Ishikawa (cell line): ENCODE measurements at regions not wholly inside any gene's neighbourhood (a gene's known extent, or its start where the extent isn't known, plus 50 kb on each side); places are given as distances from the start of the nearest gene placed in this dataset.

Source experiments
- CREB1 ChIP-seq: IDR thresholded peaks from 2 replicates; pipeline ENCODE4 v1.6.1; 2012; ENCODE audit warnings: low read depth
- EGR1 ChIP-seq: IDR thresholded peaks from 2 replicates; pipeline ENCODE4 v1.6.1; 2012
- EP300 ChIP-seq: IDR thresholded peaks from 2 replicates; pipeline ENCODE4 v1.6.1; 2012; ENCODE audit warnings: borderline replicate concordance
- FOXM1 ChIP-seq: IDR thresholded peaks from 2 replicates; pipeline ENCODE4 v1.6.1; 2012; ENCODE audit warnings: low read depth, borderline replicate concordance
- NFIC ChIP-seq: IDR thresholded peaks from 2 replicates; pipeline ENCODE4 v1.6.1; 2012
- RAD21 ChIP-seq: IDR thresholded peaks from 2 replicates; pipeline ENCODE4 v1.6.1; 2012; ENCODE audit warnings: low read depth
- TAF1 ChIP-seq: IDR thresholded peaks from 2 replicates; pipeline ENCODE4 v1.6.1; 2012; ENCODE audit warnings: low read depth, mild to moderate bottlenecking
- YY1 ChIP-seq: IDR thresholded peaks from 2 replicates; pipeline ENCODE4 v1.6.1; 2012; ENCODE audit warnings: low read depth
- TF ChIP-seq, protein P1 (sequence below): IDR thresholded peaks from 2 replicates; pipeline ENCODE4 v1.6.1; 2012
- TF ChIP-seq, protein P2 (sequence below): IDR thresholded peaks from 2 replicates; pipeline ENCODE4 v1.6.1; 2012; ENCODE audit warnings: low read depth, mild to moderate bottlenecking
- TF ChIP-seq, protein P3 (sequence below): IDR thresholded peaks from 2 replicates; pipeline ENCODE4 v1.6.1; 2012

DNA sequence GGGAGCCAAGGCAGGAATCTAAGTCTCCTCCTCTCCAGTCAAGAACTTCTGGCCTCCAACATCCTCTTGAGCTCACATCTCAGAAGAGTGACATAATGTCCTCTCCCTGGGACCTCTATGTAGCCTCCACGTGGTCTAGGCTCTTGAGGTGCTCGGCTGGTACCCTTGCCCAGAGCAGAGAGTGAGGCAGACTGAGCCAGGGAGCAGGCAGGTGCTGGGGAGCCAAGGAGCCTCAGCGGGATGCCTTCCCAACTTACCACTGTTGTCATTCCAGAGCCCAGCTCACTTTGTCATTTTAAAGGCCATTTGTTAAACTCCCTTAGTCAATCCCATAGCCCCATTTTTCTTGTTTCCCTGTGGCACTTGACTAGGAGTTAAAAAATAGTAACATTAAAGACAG lies 52.1 kb upstream of the DUSP22 start:
- TF ChIP-seq TAF1 (no peak), EGR1 (no peak), FOXM1 (no peak), EP300 (no peak), CREB1 (no peak), RAD21 (no peak), NFIC (no peak), YY1 (no peak)
- TF ChIP-seq, protein P1, sequence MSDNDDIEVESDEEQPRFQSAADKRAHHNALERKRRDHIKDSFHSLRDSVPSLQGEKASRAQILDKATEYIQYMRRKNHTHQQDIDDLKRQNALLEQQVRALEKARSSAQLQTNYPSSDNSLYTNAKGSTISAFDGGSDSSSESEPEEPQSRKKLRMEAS: no peak
- TF ChIP-seq, protein P2, sequence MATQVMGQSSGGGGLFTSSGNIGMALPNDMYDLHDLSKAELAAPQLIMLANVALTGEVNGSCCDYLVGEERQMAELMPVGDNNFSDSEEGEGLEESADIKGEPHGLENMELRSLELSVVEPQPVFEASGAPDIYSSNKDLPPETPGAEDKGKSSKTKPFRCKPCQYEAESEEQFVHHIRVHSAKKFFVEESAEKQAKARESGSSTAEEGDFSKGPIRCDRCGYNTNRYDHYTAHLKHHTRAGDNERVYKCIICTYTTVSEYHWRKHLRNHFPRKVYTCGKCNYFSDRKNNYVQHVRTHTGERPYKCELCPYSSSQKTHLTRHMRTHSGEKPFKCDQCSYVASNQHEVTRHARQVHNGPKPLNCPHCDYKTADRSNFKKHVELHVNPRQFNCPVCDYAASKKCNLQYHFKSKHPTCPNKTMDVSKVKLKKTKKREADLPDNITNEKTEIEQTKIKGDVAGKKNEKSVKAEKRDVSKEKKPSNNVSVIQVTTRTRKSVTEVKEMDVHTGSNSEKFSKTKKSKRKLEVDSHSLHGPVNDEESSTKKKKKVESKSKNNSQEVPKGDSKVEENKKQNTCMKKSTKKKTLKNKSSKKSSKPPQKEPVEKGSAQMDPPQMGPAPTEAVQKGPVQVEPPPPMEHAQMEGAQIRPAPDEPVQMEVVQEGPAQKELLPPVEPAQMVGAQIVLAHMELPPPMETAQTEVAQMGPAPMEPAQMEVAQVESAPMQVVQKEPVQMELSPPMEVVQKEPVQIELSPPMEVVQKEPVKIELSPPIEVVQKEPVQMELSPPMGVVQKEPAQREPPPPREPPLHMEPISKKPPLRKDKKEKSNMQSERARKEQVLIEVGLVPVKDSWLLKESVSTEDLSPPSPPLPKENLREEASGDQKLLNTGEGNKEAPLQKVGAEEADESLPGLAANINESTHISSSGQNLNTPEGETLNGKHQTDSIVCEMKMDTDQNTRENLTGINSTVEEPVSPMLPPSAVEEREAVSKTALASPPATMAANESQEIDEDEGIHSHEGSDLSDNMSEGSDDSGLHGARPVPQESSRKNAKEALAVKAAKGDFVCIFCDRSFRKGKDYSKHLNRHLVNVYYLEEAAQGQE: no peak
- TF ChIP-seq, protein P3, sequence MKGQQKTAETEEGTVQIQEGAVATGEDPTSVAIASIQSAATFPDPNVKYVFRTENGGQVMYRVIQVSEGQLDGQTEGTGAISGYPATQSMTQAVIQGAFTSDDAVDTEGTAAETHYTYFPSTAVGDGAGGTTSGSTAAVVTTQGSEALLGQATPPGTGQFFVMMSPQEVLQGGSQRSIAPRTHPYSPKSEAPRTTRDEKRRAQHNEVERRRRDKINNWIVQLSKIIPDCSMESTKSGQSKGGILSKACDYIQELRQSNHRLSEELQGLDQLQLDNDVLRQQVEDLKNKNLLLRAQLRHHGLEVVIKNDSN: no peak
